ENCODE measurements at regions not wholly inside any gene's neighbourhood (a gene's known extent, or its start where the extent isn't known, plus 50 kb on each side); places are given as distances from the start of the nearest gene placed in this dataset.

- Histone ChIP-seq H3K27me3 (ENCODE audit: control insufficient read depth in 2 of 2, insufficient read depth in 2 of 2, low read length in 2 of 2) (no peaks in the 10 kb centered on the region), H3K9ac (ENCODE audit: insufficient read depth, low read length, poor library complexity, severe bottlenecking) (no peak overlapping the region), H3K4me1 (ENCODE audit: control insufficient read depth in 1 of 2, insufficient read depth in 2 of 2, low read length in 2 of 2) (peaks cover 9 to 11% of the 10 kb centered on the region in 2 donors), H3K9me3 (replicated peaks in 1 of 2; ENCODE audit: control insufficient read depth in 1 of 2, insufficient read depth in 1 of 2, low read length in 2 of 2) (no peaks in the 10 kb centered on the region), H4K20me1 (ENCODE audit: insufficient read depth, low read length) (no peaks in the 10 kb centered on the region), H3K36me3 (replicated peaks in 1 of 2; ENCODE audit: control insufficient read depth in 1 of 2, insufficient read depth in 2 of 2, low read length in 2 of 2) (no peaks in the 10 kb centered on the region), H2AFZ (ENCODE audit: insufficient read depth, low read depth, low read length, poor library complexity, severe bottlenecking) (no peak overlapping the region), H3K27ac (ENCODE audit: low read depth in 1 of 2, low read length in 2 of 2) (no peak overlapping the region), H3K4me2 (replicated peaks; ENCODE audit: extremely low read depth, low read length, poor library complexity, severe bottlenecking) (no peak overlapping the region), H3K4me3 (replicated peaks in 1 of 3; ENCODE audit: low read depth in 2 of 3, low read length in 3 of 3) (no peak overlapping the region), H3K79me2 (ENCODE audit: insufficient read depth, low read length) (no peaks in the 10 kb centered on the region)
- Mint-ChIP-seq H3K9me3 (peaks cover 3 to 9% (median 4%) of the 10 kb centered on the region in 7 donors), H3K27ac (peak overlapping the region in 1 of 7 donors; percentile 29), H3K27me3 (ENCODE audit: low read depth in 3 of 3) (peaks cover 0 to 3% (median 2%) of the 10 kb centered on the region in 3 donors), H3K4me3 (no peak overlapping the region), H3K36me3 (no peaks in the 10 kb centered on the region), H3K4me1 (peaks cover 10% of the 10 kb centered on the region)
- no peak for DNase-seq
- WGBS (ENCODE audit: insufficient coverage), result 80% methylated on average over 1 of the region's 3 CpGs
- no peak for TF ChIP-seq CTCF (IDR thresholded peaks at IDR 0.05)
- intact Hi-C loops (cut with micrococcal nuclease), result no loop called here
These were observed 99.7 kb downstream of the LMO4 start for GRCh38 chr1:87428367-87428766.

GRCh38 chr1:87428883-87429282, 100.2 kb downstream of the LMO4 start:
- peaks cover 5% of the 10 kb centered on the region for H3K4me1 Mint-ChIP-seq
- H3K4me3 Mint-ChIP-seq, result no peak overlapping the region
- Histone ChIP-seq H3K79me2 (ENCODE audit: insufficient read depth, low read length) (no peaks in the 10 kb centered on the region), H3K9ac (ENCODE audit: insufficient read depth, low read length, poor library complexity, severe bottlenecking) (no peak overlapping the region), H3K27ac (ENCODE audit: low read depth in 1 of 2, low read length in 2 of 2) (no peak overlapping the region), H4K20me1 (ENCODE audit: insufficient read depth, low read length) (no peaks in the 10 kb centered on the region), H3K4me1 (ENCODE audit: control insufficient read depth in 1 of 2, insufficient read depth in 2 of 2, low read length in 2 of 2) (peaks cover 6% of the 10 kb centered on the region in 2 donors), H3K36me3 (replicated peaks in 1 of 2; ENCODE audit: control insufficient read depth in 1 of 2, insufficient read depth in 2 of 2, low read length in 2 of 2) (no peaks in the 10 kb centered on the region), H3K4me3 (replicated peaks in 1 of 3; ENCODE audit: low read depth in 2 of 3, low read length in 3 of 3) (no peak overlapping the region), H3K4me2 (replicated peaks; ENCODE audit: extremely low read depth, low read length, poor library complexity, severe bottlenecking) (no peak overlapping the region), H3K9me3 (replicated peaks in 1 of 2; ENCODE audit: control insufficient read depth in 1 of 2, insufficient read depth in 1 of 2, low read length in 2 of 2) (no peaks in the 10 kb centered on the region), H3K27me3 (ENCODE audit: control insufficient read depth in 2 of 2, insufficient read depth in 2 of 2, low read length in 2 of 2) (no peaks in the 10 kb centered on the region), H2AFZ (ENCODE audit: insufficient read depth, low read depth, low read length, poor library complexity, severe bottlenecking) (no peak overlapping the region)
- no peaks in the 10 kb centered on the region for H3K36me3 Mint-ChIP-seq
- TF ChIP-seq CTCF (IDR thresholded peaks at IDR 0.05), result no peak
- intact Hi-C loops (cut with micrococcal nuclease), result no loop called here
- H3K9me3 Mint-ChIP-seq, result peaks cover 3 to 9% (median 4%) of the 10 kb centered on the region in 7 donors
- WGBS (ENCODE audit: insufficient coverage), result 100% methylated on average over 4 of the region's 8 CpGs
- no peak for DNase-seq
- H3K27me3 Mint-ChIP-seq (ENCODE audit: low read depth in 3 of 3), result peaks cover 0 to 3% (median 2%) of the 10 kb centered on the region in 3 donors
- H3K27ac Mint-ChIP-seq, result no peak overlapping the region

All from CD14-positive monocyte (primary cell).